Tibial nerve (tissue), 4 donors: ENCODE measurements at regions not wholly inside any gene's neighbourhood (a gene's known extent, or its start where the extent isn't known, plus 50 kb on each side); places are given as distances from the start of the nearest gene placed in this dataset.

Experiments
- DNase-seq, 2 donors: peaks; one replicate each; pipeline ENCODE4 v3.0.0-alpha.2; 2019; ENCODE audit warnings: low spot score in 2 of 2
- H3K27ac ChIP-seq, 4 donors: fragments of 200-600 bp; sonication (generic) in 3 of 4; one replicate each; pipeline ENCODE4 v1.5.1; 2017 to 2019; ENCODE audit warnings: mild to moderate bottlenecking in 1 of 4
- H3K27me3 ChIP-seq, 2 donors: fragments of 200-600 bp; sonication (generic) in 1 of 2; one replicate each; pipeline versions ENCODE4 v1.5.1 to v1.6.0; 2017 to 2019
- H3K36me3 ChIP-seq, 3 donors: fragments of 200-600 bp; sonication (generic); one replicate each; pipeline ENCODE4 v1.5.1; 2018 to 2019
- H3K4me1 ChIP-seq, 4 donors: fragments of 200-600 bp; sonication (generic) in 3 of 4; one replicate each; pipeline ENCODE4 v1.5.1; 2017 to 2019
- H3K4me3 ChIP-seq, 4 donors: fragments of 200-600 bp; sonication (generic) in 3 of 4; one replicate each; pipeline ENCODE4 v1.5.1; 2017 to 2019; ENCODE audit warnings: mild to moderate bottlenecking in 1 of 4, moderate library complexity in 1 of 4
- H3K9me3 ChIP-seq, 4 donors: fragments of 200-600 bp; sonication (generic) in 3 of 4; one replicate each; pipeline ENCODE4 v1.5.1; 2017 to 2019
- CTCF ChIP-seq, 5 experiments: fragments of 200-600 bp in 3 of 5; fragments of 450-650 bp in 2 of 5; sonication (generic) in 3 of 5; IDR thresholded peaks; one replicate each; pipeline ENCODE4 v1.5.1; 2016 to 2019; ENCODE audit warnings: antibody characterized with exemption in 5 of 5, mild to moderate bottlenecking in 3 of 5, moderate library complexity in 2 of 5
- EP300 ChIP-seq, 2 donors: sonication (generic); formaldehyde crosslinking; IDR thresholded peaks; one replicate each; pipeline ENCODE4 v1.6.1; 2017; ENCODE audit warnings: antibody characterized with exemption in 2 of 2, mild to moderate bottlenecking in 1 of 2
- POLR2A ChIP-seq, 2 donors: fragments of 450-650 bp; IDR thresholded peaks; one replicate each; pipeline ENCODE4 v1.6.1; 2017; ENCODE audit warnings: antibody characterized with exemption in 2 of 2, mild to moderate bottlenecking in 2 of 2, moderate library complexity in 2 of 2
- WGBS, 2 donors: methylation state at CpG; one replicate each; pipeline ENCODE4 v1.1.5; 2018; 5-methylcytosine and 5-hydroxymethylcytosine counted together

GRCh38 chr4:19195696-19196095 is 1056.0 kb upstream of the SLIT2 start:
- Histone ChIP-seq H3K4me1 (no peaks in the 10 kb centered on the region), H3K36me3 (no peaks in the 10 kb centered on the region), H3K4me3 (no peak overlapping the region), H3K27ac (no peak overlapping the region), H3K27me3 (no peaks in the 10 kb centered on the region), H3K9me3 (no peaks in the 10 kb centered on the region)
- 62 to 63% methylated on average over 2 of the region's 2 CpGs for WGBS, 2 donors
- no peak for DNase-seq
- TF ChIP-seq POLR2A (IDR thresholded peaks at IDR 0.05) (no peak), CTCF (IDR thresholded peaks at IDR 0.05) (no peak), EP300 (IDR thresholded peaks at IDR 0.05) (no peak)

GRCh38 chr4:19194672-19195071 is 1057.0 kb upstream of the SLIT2 start:
- Histone ChIP-seq H3K27ac (no peak overlapping the region), H3K4me3 (no peak overlapping the region), H3K9me3 (no peaks in the 10 kb centered on the region), H3K36me3 (no peaks in the 10 kb centered on the region), H3K4me1 (no peaks in the 10 kb centered on the region), H3K27me3 (no peaks in the 10 kb centered on the region)
- DNase-seq = no peak
- no peak for TF ChIP-seq POLR2A (IDR thresholded peaks at IDR 0.05)
- no peak for TF ChIP-seq EP300 (IDR thresholded peaks at IDR 0.05)
- TF ChIP-seq CTCF (IDR thresholded peaks at IDR 0.05) = no peak
- WGBS, 2 donors = 58 to 59% methylated on average over 3 of the region's 3 CpGs

- DNase-seq = no peak
- no peak overlapping the region for H3K4me3 ChIP-seq
Measured at GRCh38 chr4:19193274-19193981, 1058.3 kb upstream of the SLIT2 start.

GRCh38 chr4:19191979-19192650 is 1059.6 kb upstream of the SLIT2 start:
- Histone ChIP-seq H3K36me3 (no peaks in the 10 kb centered on the region), H3K27ac (no peak overlapping the region), H3K4me1 (no peaks in the 10 kb centered on the region), H3K4me3 (no peak overlapping the region), H3K27me3 (no peaks in the 10 kb centered on the region), H3K9me3 (no peaks in the 10 kb centered on the region)
- TF ChIP-seq CTCF (IDR thresholded peaks at IDR 0.05) (no peak), EP300 (IDR thresholded peaks at IDR 0.05) (no peak), POLR2A (IDR thresholded peaks at IDR 0.05) (no peak)
- WGBS, 2 donors = 42 to 61% methylated on average over 1 of the region's 1 CpG
- no peak for DNase-seq

More at GRCh38 chr4:19193274-19193981, 1058.3 kb upstream of the SLIT2 start:
- no peaks in the 10 kb centered on the region for H3K36me3 ChIP-seq
- 84 to 90% methylated on average over 9 of the region's 9 CpGs for WGBS, 2 donors
- no peaks in the 10 kb centered on the region for H3K4me1 ChIP-seq
- no peaks in the 10 kb centered on the region for H3K9me3 ChIP-seq
- H3K27ac ChIP-seq = no peak overlapping the region
- H3K27me3 ChIP-seq = no peaks in the 10 kb centered on the region
- TF ChIP-seq EP300 (IDR thresholded peaks at IDR 0.05) = no peak
- TF ChIP-seq CTCF (IDR thresholded peaks at IDR 0.05) = no peak
- no peak for TF ChIP-seq POLR2A (IDR thresholded peaks at IDR 0.05)

- DNase-seq = no peak
- no peak overlapping the region for H3K27ac ChIP-seq
- no peaks in the 10 kb centered on the region for H3K9me3 ChIP-seq
- 75 to 80% methylated on average over 3 of the region's 3 CpGs for WGBS, 2 donors
- no peak for TF ChIP-seq CTCF (IDR thresholded peaks at IDR 0.05)
- no peaks in the 10 kb centered on the region for H3K4me1 ChIP-seq
- H3K36me3 ChIP-seq = no peaks in the 10 kb centered on the region
- H3K4me3 ChIP-seq = no peak overlapping the region
- no peaks in the 10 kb centered on the region for H3K27me3 ChIP-seq
Measured at GRCh38 chr4:19187691-19188090, 1064.0 kb upstream of the SLIT2 start.
